22Rv1 (cell line): ENCODE measurements at regions not wholly inside any gene's neighbourhood (a gene's known extent, or its start where the extent isn't known, plus 50 kb on each side); places are given as distances from the start of the nearest gene placed in this dataset.

Source experiments
- H3K27ac ChIP-seq: fragments of 450-650 bp; 2 replicates; pipeline ENCODE4 v1.5.1; 2017
- CTCF ChIP-seq: fragments of 450-650 bp; IDR thresholded peaks from 2 replicates; pipeline ENCODE4 v1.5.1; 2017; ENCODE audit warnings: mild to moderate bottlenecking
- ZFX ChIP-seq: fragments of 450-650 bp; IDR thresholded peaks from 2 replicates; pipeline ENCODE4 v1.6.1; 2017; ENCODE audit warnings: antibody characterized with exemption, borderline replicate concordance

GRCh38 chr20:60338556-60338955, 380.3 kb downstream of the CDH26 start:
- H3K27ac ChIP-seq = no peak overlapping the region
- TF ChIP-seq ZFX = no peak
- TF ChIP-seq CTCF = no peak

GRCh38 chr20:60339738-60340137, 381.5 kb downstream of the CDH26 start:
- TF ChIP-seq ZFX = no peak
- no peak for TF ChIP-seq CTCF
- no peak overlapping the region for H3K27ac ChIP-seq

- TF ChIP-seq CTCF (no peak), ZFX (no peak)
- no peak overlapping the region for H3K27ac ChIP-seq
Observed at GRCh38 chr20:60340232-60340631, 382.0 kb downstream of the CDH26 start.

GRCh38 chr20:60341062-60341461, 382.8 kb downstream of the CDH26 start:
- no peak overlapping the region for H3K27ac ChIP-seq

GRCh38 chr20:60345106-60345505, 386.9 kb downstream of the CDH26 start:
- TF ChIP-seq CTCF = no peak
- TF ChIP-seq ZFX = no peak
- no peak overlapping the region for H3K27ac ChIP-seq

More at GRCh38 chr20:60341062-60341461, 382.8 kb downstream of the CDH26 start:
- TF ChIP-seq CTCF = no peak
- TF ChIP-seq ZFX = no peak

- TF ChIP-seq CTCF = no peak
- H3K27ac ChIP-seq = no peak overlapping the region
Observed at GRCh38 chr20:60349418-60349817, 391.2 kb downstream of the CDH26 start.

GRCh38 chr20:60352017-60352416, 393.8 kb downstream of the CDH26 start:
- H3K27ac ChIP-seq = no peak overlapping the region
- no peak for TF ChIP-seq CTCF
- TF ChIP-seq ZFX = no peak
